Osteocyte (in vitro differentiated cells): ENCODE measurements at regions not wholly inside any gene's neighbourhood (a gene's known extent, or its start where the extent isn't known, plus 50 kb on each side); places are given as distances from the start of the nearest gene placed in this dataset.
"Not testable (repeated sequence)": the region's sequence is repeated elsewhere in the genome, so short reads cannot be mapped to it uniquely, and the experiment has no call there.

Source experiments
- DNase-seq: peaks from one replicate; pipeline ENCODE4 v3.0.0; 2021; ENCODE audit warnings: mixed read lengths; ENCODE audit not compliant: unreplicated experiment; ENCODE audit errors: extremely low spot score
- H3K27ac Mint-ChIP-seq: one replicate; pipeline ENCODE4 v1.8.0; 2021; ENCODE audit warnings: mild to moderate bottlenecking, mixed read lengths; ENCODE audit not compliant: unreplicated experiment
- H3K27me3 Mint-ChIP-seq: one replicate; pipeline ENCODE4 v1.8.0; 2021; ENCODE audit warnings: mixed read lengths; ENCODE audit not compliant: unreplicated experiment
- H3K36me3 Mint-ChIP-seq: one replicate; pipeline ENCODE4 v1.8.0; 2021; ENCODE audit warnings: mixed read lengths; ENCODE audit not compliant: unreplicated experiment
- H3K4me1 Mint-ChIP-seq: one replicate; pipeline ENCODE4 v1.8.0; 2021; ENCODE audit warnings: mixed read lengths; ENCODE audit not compliant: unreplicated experiment
- H3K4me3 Mint-ChIP-seq: one replicate; pipeline ENCODE4 v1.8.0; 2021; ENCODE audit warnings: mild to moderate bottlenecking, moderate library complexity, mixed read lengths; ENCODE audit not compliant: unreplicated experiment
- H3K9me3 Mint-ChIP-seq: one replicate; pipeline ENCODE4 v1.8.0; 2021; ENCODE audit warnings: mixed read lengths; ENCODE audit not compliant: unreplicated experiment
- TF ChIP-seq, protein P1 (sequence below): fragments of 200-600 bp; sonication (generic); IDR thresholded peaks from 2 replicates; pipeline ENCODE4 v1.5.0; 2021; ENCODE audit warnings: antibody characterized with exemption, mild to moderate bottlenecking, moderate library complexity

DNA sequence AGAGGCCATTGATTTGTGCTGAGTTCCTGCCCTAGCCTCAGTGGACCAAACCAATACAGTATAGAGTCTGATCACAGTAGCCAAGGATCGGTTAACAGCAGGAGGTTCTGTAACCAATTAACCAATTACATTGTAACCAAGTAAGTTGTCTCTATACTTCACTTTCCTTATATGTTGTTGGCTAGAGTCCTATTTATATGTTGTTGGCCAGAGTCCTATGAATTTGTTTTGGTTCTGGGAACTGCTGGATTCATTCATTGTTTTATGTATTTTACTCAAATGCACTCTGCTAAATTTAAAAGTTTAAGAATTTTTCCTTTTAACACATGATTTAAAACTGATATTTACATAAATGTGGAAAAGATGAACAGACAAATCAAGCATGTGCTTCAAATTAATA lies 597.4 kb upstream of the HS3ST5 start:
- no peaks in the 10 kb centered on the region for H3K9me3 Mint-ChIP-seq
- TF ChIP-seq, protein P1, sequence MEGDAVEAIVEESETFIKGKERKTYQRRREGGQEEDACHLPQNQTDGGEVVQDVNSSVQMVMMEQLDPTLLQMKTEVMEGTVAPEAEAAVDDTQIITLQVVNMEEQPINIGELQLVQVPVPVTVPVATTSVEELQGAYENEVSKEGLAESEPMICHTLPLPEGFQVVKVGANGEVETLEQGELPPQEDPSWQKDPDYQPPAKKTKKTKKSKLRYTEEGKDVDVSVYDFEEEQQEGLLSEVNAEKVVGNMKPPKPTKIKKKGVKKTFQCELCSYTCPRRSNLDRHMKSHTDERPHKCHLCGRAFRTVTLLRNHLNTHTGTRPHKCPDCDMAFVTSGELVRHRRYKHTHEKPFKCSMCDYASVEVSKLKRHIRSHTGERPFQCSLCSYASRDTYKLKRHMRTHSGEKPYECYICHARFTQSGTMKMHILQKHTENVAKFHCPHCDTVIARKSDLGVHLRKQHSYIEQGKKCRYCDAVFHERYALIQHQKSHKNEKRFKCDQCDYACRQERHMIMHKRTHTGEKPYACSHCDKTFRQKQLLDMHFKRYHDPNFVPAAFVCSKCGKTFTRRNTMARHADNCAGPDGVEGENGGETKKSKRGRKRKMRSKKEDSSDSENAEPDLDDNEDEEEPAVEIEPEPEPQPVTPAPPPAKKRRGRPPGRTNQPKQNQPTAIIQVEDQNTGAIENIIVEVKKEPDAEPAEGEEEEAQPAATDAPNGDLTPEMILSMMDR: no peak
- peaks cover 3% of the 10 kb centered on the region for H3K27me3 Mint-ChIP-seq
- H3K4me1 Mint-ChIP-seq: no peaks in the 10 kb centered on the region
- no peaks in the 10 kb centered on the region for H3K36me3 Mint-ChIP-seq
- H3K4me3 Mint-ChIP-seq: no peak overlapping the region
- DNase-seq: no peak
- no peak overlapping the region for H3K27ac Mint-ChIP-seq

DNA sequence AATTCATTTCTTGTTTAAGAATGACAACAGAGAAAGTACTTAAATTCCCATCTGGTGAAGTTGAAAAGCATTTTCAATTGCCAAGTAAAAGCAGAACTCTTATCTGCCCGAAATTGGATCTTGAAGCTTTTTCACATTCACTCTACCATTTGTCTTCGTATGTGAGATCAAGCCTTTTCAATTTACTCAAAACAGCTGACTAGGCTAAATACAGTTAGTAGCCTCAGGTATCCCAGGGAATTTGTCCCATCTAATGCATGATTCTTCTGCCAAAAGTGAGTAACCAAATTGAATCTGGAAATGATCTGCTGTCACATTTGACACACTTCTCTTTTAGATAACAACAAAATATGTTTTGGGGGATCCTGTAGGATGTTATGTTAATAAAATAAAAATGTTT lies 596.8 kb upstream of the HS3ST5 start:
- peaks cover 2% of the 10 kb centered on the region for H3K9me3 Mint-ChIP-seq
- TF ChIP-seq, protein P1: no peak
- H3K4me3 Mint-ChIP-seq: no peak overlapping the region
- no peaks in the 10 kb centered on the region for H3K4me1 Mint-ChIP-seq
- no peak for DNase-seq
- no peaks in the 10 kb centered on the region for H3K36me3 Mint-ChIP-seq
- no peak overlapping the region for H3K27ac Mint-ChIP-seq
- peaks cover 3% of the 10 kb centered on the region for H3K27me3 Mint-ChIP-seq

DNA sequence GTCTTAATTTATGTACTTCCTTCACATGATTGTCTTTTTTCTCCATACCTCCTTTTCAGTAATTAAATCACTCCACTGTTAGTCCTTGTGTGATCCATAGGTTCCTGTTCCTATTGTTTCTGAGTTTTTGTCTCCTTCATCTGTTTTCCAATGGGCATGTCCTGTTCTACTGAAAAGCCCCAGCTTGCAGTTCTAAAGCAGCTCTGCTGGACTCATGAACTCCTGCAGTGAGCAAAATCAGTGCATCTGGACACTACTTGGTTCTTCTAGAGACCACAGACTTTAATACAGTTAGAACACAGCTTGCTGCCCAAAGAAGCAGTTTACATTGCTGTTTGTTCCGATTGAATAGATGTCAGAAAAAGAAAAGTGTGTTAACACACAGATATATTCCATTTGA lies 593.3 kb upstream of the HS3ST5 start:
- peaks cover 11% of the 10 kb centered on the region for H3K9me3 Mint-ChIP-seq
- TF ChIP-seq, protein P1: no peak
- H3K36me3 Mint-ChIP-seq: no peaks in the 10 kb centered on the region
- DNase-seq: no peak
- no peak overlapping the region for H3K27ac Mint-ChIP-seq
- no peak overlapping the region for H3K4me3 Mint-ChIP-seq
- H3K4me1 Mint-ChIP-seq: no peaks in the 10 kb centered on the region
- no peaks in the 10 kb centered on the region for H3K27me3 Mint-ChIP-seq

DNA sequence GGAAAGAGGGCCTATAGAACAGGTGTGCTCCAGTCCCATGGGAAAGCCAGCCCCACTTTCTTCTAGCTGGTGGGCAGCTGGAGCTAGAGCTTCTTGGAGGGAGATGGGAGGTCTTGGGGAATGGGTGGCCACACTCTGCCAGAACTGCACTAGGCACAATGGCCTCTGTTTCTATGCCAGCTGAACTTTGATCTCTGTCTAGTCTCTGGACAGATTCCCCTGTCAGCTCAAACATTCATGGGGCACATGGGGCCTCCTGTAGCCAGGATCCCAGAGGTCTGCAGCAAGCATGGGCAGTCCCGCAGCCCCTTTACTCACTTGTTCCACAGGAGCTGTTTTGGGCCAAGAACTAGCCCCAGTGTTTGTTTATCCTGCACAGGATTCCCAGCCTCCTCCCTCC lies 591.3 kb upstream of the HS3ST5 start:
- Mint-ChIP-seq H3K27me3 (no peaks in the 10 kb centered on the region), H3K9me3 (peaks cover 11% of the 10 kb centered on the region), H3K4me1 (no peaks in the 10 kb centered on the region), H3K36me3 (no peaks in the 10 kb centered on the region), H3K27ac (no peak overlapping the region), H3K4me3 (no peak overlapping the region)
- TF ChIP-seq, protein P1: no peak
- DNase-seq: no peak

DNA sequence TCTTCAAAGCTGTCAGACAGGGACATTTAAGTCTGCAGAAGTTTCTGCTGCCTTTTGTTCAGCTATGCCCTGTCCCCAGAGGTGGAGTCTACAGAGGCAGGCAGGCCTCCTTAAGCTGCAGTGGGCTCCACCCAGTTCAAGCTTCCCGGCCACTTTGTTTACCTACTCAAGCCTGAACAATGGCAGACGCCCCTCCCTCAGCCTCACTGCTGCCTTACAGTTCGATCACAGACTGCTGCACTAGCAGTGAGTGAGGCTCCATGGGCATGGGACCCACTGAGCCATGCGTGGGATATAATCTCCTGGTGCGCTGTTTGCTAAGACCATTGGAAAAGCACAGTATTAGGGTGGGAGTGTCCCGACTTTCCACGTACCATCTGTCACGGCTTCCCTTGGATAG lies 585.9 kb upstream of the HS3ST5 start:
- H3K4me1 Mint-ChIP-seq, H3K9me3 Mint-ChIP-seq, DNase-seq, H3K4me3 Mint-ChIP-seq, H3K27ac Mint-ChIP-seq, H3K27me3 Mint-ChIP-seq, H3K36me3 Mint-ChIP-seq: not testable (repeated sequence)

DNA sequence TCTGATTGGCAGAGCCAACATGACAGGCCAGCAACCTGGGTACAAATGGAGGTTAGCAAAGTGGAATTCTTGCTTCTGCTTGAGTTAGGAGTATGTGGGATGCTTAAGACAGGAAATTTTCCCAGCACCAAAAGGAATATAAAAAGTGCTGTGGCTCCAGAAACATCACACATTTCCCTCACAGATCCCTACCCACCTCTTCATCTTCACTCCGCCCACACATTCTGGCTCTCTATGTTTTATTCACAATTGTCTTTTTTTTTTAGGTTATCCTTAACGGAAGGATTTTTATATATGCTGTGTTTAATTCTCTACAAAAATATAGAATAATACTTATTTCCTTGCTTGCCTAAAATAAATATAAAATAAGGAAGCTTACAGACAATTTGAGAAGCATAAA lies 563.3 kb upstream of the HS3ST5 start:
- no peak for DNase-seq
- Mint-ChIP-seq H3K4me1 (no peaks in the 10 kb centered on the region), H3K27ac (no peak overlapping the region), H3K27me3 (no peaks in the 10 kb centered on the region), H3K36me3 (no peaks in the 10 kb centered on the region), H3K9me3 (peaks cover 7% of the 10 kb centered on the region), H3K4me3 (no peak overlapping the region)
- TF ChIP-seq, protein P1: no peak
